Left lung (tissue), 4 donors: ENCODE measurements at regions not wholly inside any gene's neighbourhood (a gene's known extent, or its start where the extent isn't known, plus 50 kb on each side); places are given as distances from the start of the nearest gene placed in this dataset.

Source experiments
- ATAC-seq: fragments of 200-7000 bp; cut with Tn5 transposase; one replicate; pipeline ENCODE4 v1.9.1; 2020; ENCODE audit warnings: moderate library complexity
- DNase-seq, 4 donors: peaks; one replicate each; pipeline ENCODE4 v3.0.0-alpha.2; 2013 to 2020
- H3K27ac ChIP-seq, 2 donors: fragments of 200-600 bp; sonication (generic) in 1 of 2; one replicate each; pipeline versions ENCODE4 v1.5.0 to v1.8.0; 2020 to 2021
- H3K27me3 ChIP-seq, 2 donors: fragments of 200-600 bp; sonication (generic) in 1 of 2; one replicate each; pipeline versions ENCODE4 v1.5.0 to v1.8.0; 2020 to 2021
- H3K36me3 ChIP-seq, 2 donors: fragments of 200-600 bp; sonication (generic) in 1 of 2; one replicate each; pipeline versions ENCODE4 v1.5.0 to v1.8.0; 2020 to 2021
- H3K4me1 ChIP-seq, 2 donors: fragments of 200-600 bp; one replicate each; pipeline ENCODE4 v1.8.0; 2021
- H3K4me3 ChIP-seq, 2 donors: fragments of 200-600 bp; sonication (generic) in 1 of 2; one replicate each; pipeline versions ENCODE4 v1.5.0 to v1.8.0; 2020 to 2021; ENCODE audit warnings: mild to moderate bottlenecking in 1 of 2
- H3K9me3 ChIP-seq, 2 donors: fragments of 200-600 bp; sonication (generic) in 1 of 2; one replicate each; pipeline versions ENCODE4 v1.5.0 to v1.8.0; 2020 to 2021
- intact Hi-C, 2 donors: fragments of 100-400 bp; cut with DNase I; formaldehyde crosslinking; loops; one replicate each; pipeline versions ENCODE4 v1.11.2 to v1.14.2; 2022
- TF ChIP-seq, protein P1 (sequence below), 2 donors: fragments of 200-600 bp; sonication (generic) in 1 of 2; IDR thresholded peaks; one replicate each; pipeline versions ENCODE4 v1.5.0 to v1.8.0; 2021; ENCODE audit warnings: antibody characterized with exemption in 2 of 2
- donor health status: DM: no; HTN: yes; CAD: no.
- donor health status: DM: no; HTN: no; CAD: no.

DNA sequence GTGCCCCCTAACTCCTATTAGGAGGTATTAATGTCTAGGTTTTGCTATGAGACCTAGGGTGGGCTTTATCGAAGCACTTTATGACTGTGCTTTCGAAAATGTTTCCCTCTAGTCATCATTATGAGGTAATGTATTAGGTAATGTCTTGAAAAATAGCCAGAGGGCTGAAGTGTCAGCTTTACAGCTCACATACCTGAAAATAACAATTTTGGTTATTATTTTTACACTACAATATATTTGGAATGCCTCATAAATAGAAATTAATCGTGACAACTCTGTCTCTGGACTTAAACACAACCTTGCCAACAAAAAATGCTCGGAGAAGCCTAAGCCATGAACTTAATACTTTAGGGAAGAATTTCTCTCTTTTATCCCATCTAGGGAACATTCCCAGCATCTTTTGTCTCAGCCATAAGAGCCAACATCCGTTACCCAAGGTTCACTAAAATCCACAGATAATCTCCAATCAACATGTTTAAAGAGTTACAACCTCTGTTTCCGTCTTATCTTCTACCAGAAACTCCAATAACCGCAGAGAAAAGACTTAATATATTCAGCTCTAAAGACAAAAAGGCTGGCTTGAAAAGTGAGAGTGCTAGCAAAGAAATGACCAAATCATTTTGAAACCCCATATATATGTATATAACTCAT, 130.9 kb upstream of the RND3 start:
- Histone ChIP-seq H3K36me3 (no peaks in the 10 kb centered on the region), H3K9me3 (no peaks in the 10 kb centered on the region), H3K4me1 (no peaks in the 10 kb centered on the region), H3K27me3 (no peaks in the 10 kb centered on the region), H3K27ac (no peak overlapping the region), H3K4me3 (no peak overlapping the region)
- TF ChIP-seq, protein P1, sequence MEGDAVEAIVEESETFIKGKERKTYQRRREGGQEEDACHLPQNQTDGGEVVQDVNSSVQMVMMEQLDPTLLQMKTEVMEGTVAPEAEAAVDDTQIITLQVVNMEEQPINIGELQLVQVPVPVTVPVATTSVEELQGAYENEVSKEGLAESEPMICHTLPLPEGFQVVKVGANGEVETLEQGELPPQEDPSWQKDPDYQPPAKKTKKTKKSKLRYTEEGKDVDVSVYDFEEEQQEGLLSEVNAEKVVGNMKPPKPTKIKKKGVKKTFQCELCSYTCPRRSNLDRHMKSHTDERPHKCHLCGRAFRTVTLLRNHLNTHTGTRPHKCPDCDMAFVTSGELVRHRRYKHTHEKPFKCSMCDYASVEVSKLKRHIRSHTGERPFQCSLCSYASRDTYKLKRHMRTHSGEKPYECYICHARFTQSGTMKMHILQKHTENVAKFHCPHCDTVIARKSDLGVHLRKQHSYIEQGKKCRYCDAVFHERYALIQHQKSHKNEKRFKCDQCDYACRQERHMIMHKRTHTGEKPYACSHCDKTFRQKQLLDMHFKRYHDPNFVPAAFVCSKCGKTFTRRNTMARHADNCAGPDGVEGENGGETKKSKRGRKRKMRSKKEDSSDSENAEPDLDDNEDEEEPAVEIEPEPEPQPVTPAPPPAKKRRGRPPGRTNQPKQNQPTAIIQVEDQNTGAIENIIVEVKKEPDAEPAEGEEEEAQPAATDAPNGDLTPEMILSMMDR (IDR thresholded peaks at IDR 0.05) = no peak
- ATAC-seq (no peak), DNase-seq (no peak)
- intact Hi-C loops = no loop called here

DNA sequence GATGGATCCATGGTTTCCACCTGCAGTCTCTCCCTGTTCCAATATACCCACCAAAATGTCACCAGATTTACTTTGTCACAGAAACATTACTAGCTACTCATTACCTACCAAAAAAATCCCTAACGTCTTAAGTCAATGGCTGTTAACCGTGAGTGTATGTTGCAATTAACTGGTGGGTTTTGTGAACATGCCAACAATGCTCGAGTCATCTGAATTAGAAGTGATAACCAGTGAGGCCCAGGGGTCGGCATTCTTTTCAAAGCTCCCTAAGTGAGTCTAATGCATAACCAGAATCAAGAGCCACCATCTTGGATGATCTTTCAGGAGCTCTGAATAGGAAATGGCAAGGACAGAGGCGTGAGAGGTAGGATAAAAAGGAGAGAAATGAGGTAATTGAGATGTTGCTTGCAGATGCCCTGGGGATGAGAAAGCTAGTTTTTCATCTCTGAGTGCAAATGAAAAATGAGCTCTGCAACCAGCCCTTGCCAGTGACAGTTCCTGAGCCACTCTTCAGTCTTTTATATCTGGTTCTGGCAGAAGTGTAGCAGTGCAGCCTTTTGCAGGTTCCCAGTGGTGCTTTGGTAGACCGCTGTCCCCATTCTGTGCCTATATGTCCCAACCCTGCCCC, 130.0 kb upstream of the RND3 start:
- Histone ChIP-seq H3K4me1 (no peaks in the 10 kb centered on the region), H3K27ac (no peak overlapping the region), H3K36me3 (no peaks in the 10 kb centered on the region), H3K9me3 (no peaks in the 10 kb centered on the region), H3K27me3 (no peaks in the 10 kb centered on the region), H3K4me3 (no peak overlapping the region)
- no peak for DNase-seq
- ATAC-seq = no peak
- TF ChIP-seq, protein P1 (IDR thresholded peaks at IDR 0.05) = no peak
- intact Hi-C loops = no loop called here

DNA sequence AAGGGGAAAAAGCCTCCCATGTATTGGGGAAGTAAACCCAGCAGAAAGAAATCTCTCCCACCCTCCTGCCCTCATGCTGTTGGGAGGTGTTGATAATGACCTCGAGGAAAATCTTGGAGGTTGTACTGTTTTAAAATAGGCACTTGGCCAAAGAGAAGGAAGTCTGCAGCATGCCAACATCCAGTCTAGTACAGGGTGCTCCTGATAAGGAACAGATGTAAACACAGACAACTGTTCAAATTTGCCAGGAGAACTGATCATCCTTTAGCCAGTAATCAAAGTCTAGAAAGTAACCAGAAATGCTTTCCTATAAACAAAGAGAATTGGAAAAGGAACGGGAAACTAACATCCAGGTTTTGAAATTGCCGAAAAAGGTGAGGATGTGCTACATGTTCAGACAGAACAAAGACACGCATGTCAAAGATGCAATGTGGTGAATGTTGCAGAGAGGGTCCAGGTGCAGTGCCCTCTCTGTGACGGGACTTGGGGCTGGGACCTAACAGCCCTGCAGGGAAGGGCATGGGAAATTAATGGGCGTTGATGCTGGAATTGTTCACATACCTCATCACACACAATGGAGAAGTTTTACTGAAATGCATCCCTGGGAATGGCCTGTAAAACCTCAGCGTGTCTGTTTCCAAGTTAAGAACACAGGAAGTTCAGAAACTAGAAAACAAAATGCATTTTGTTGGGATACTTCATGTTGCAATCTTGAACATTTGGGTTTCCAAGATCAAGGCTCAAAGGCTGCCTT, 125.7 kb upstream of the RND3 start:
- H3K27ac ChIP-seq = no peak overlapping the region
- H3K4me3 ChIP-seq = no peak overlapping the region
- H3K9me3 ChIP-seq = no peaks in the 10 kb centered on the region
- H3K4me1 ChIP-seq = no peaks in the 10 kb centered on the region
- TF ChIP-seq, protein P1 (IDR thresholded peaks at IDR 0.05) = no peak
- DNase-seq (no peak), ATAC-seq (no peak)
- intact Hi-C loops = no loop called here
- no peaks in the 10 kb centered on the region for H3K27me3 ChIP-seq
- H3K36me3 ChIP-seq = no peaks in the 10 kb centered on the region

DNA sequence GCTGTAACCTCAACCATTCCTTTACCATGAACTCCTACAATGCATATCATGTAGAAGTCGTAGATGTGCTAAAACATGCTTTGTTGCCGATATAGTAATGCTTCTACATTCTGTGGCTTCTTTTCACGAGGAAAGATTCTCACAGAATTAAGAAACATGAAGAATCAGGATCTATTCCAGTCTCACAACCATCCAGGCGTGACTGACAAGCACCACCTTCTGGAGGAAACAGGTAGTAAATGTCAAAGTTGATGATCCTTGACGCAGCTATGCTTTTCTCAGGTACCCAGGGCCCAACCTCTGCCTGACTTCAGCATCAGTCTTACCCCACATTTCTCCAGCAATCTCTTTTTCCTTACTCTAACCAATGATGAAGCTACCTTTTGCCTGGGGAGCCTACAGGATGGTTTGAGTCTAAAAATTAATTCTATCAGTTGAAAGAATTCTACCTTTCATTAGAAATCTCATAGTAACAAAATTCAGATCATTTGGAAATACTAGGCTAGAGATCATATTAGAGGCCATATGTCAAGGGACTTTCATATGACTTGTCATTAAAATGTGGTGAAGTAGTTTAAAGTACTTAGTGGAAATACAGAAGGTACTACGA, 123.3 kb upstream of the RND3 start:
- no peak overlapping the region for H3K4me3 ChIP-seq
- no peak for DNase-seq
- H3K9me3 ChIP-seq = no peaks in the 10 kb centered on the region
- peak; percentile 87 for ATAC-seq
- TF ChIP-seq, protein P1 (IDR thresholded peaks at IDR 0.05) = peak in 1 of 2 donors; percentile 29
- H3K27me3 ChIP-seq = no peaks in the 10 kb centered on the region
- intact Hi-C loops = no loop called here
- no peaks in the 10 kb centered on the region for H3K4me1 ChIP-seq
- no peak overlapping the region for H3K27ac ChIP-seq
- no peaks in the 10 kb centered on the region for H3K36me3 ChIP-seq
